OCI-LY7 (cell line): ENCODE measurements at regions not wholly inside any gene's neighbourhood (a gene's known extent, or its start where the extent isn't known, plus 50 kb on each side); places are given as distances from the start of the nearest gene placed in this dataset.

Experiments used
- BruUV-seq: library from RNA; stranded (reverse); fragments of 400-500 nt; replicated peaks from 2 replicates; lab custom pipeline; 2021; lab: Mats Ljungman, UMichigan
- CTCF ChIA-PET: fragments of 300-600 bp; sonication (Branson Sonifier 250); formaldehyde crosslinking; loops from one replicate; lab custom pipeline; 2022; ENCODE audit warnings: antibody characterized with exemption; ENCODE audit not compliant: unreplicated experiment; lab: Charles Lee
- POLR2A ChIA-PET: fragments of 300-600 bp; sonication (Branson Sonifier 250); formaldehyde crosslinking; loops from one replicate; lab custom pipeline; 2022; ENCODE audit warnings: antibody characterized with exemption; lab: Charles Lee
- DNase-seq: peaks from one replicate; pipeline ENCODE4 v3.0.0-alpha.2; 2015; ENCODE audit warnings: low spot score
- H2AFZ ChIP-seq: fragments of 200-600 bp; sonication (generic), shearing (Covaris generic); 2 replicates; pipeline ENCODE4 v1.6.1; 2014; ENCODE audit warnings: mild to moderate bottlenecking, antibody characterized with exemption, low read length, moderate library complexity
- H3K27ac ChIP-seq: fragments of 200-600 bp; sonication (generic); 2 replicates; pipeline ENCODE4 v1.5.1; 2014; ENCODE audit warnings: mixed run types, low read depth, mild to moderate bottlenecking, moderate library complexity, low read length, inconsistent platforms; ENCODE audit not compliant: poor library complexity, severe bottlenecking
- H3K36me3 ChIP-seq: fragments of 200-600 bp; sonication (generic); 2 replicates; pipeline ENCODE4 v1.6.1; 2014; ENCODE audit warnings: mild to moderate bottlenecking, antibody characterized with exemption, low read length, moderate library complexity, mixed read lengths; ENCODE audit not compliant: insufficient read depth
- H3K4me1 ChIP-seq: fragments of 200-600 bp; sonication (generic); 2 replicates; pipeline ENCODE4 v1.5.1; 2014; ENCODE audit warnings: mild to moderate bottlenecking, low read length; ENCODE audit not compliant: insufficient read depth, poor library complexity, severe bottlenecking
- H3K4me2 ChIP-seq: fragments of 200-600 bp; sonication (generic); 2 replicates; pipeline ENCODE4 v1.6.1; 2014; ENCODE audit warnings: mild to moderate bottlenecking, low read length
- H3K4me3 ChIP-seq: fragments of 200-600 bp; sonication (generic); 2 replicates; pipeline ENCODE4 v1.5.1; 2014; ENCODE audit warnings: mild to moderate bottlenecking, low read depth, low read length; ENCODE audit not compliant: poor library complexity, severe bottlenecking
- H3K79me2 ChIP-seq: fragments of 200-600 bp; sonication (generic); 2 replicates; pipeline ENCODE4 v1.6.1; 2016; ENCODE audit warnings: low read depth, mild to moderate bottlenecking, low read length, moderate library complexity, mixed read lengths; ENCODE audit not compliant: insufficient read depth
- H3K9me2 ChIP-seq: fragments of 200-600 bp; sonication (generic); 2 replicates; pipeline ENCODE4 v1.6.1; 2016; ENCODE audit warnings: mild to moderate bottlenecking, low read length, mixed read lengths; ENCODE audit not compliant: insufficient read depth
- H3K9me3 ChIP-seq: fragments of 200-600 bp; sonication (generic); 2 replicates; pipeline ENCODE4 v1.6.1; 2014; ENCODE audit warnings: mild to moderate bottlenecking, mixed run types, low read length, mixed read lengths
- H4K20me1 ChIP-seq: fragments of 200-600 bp; sonication (generic); 2 replicates; pipeline ENCODE4 v1.6.1; 2014; ENCODE audit warnings: mild to moderate bottlenecking, antibody characterized with exemption, low read length, moderate library complexity, mixed read lengths; ENCODE audit not compliant: insufficient read depth
- EZH2phosphoT487 ChIP-seq: fragments of 200-600 bp; sonication (generic); IDR thresholded peaks from 2 replicates; pipeline ENCODE4 v1.6.1; 2018; ENCODE audit warnings: low read depth, borderline replicate concordance, mild to moderate bottlenecking, mixed run types, antibody characterized with exemption, low read length, moderate library complexity, mixed read lengths
- intact Hi-C: fragments of 100-400 bp; cut with micrococcal nuclease; formaldehyde crosslinking; loops from one replicate; pipeline ENCODE4 v1.10.0; 2022; ENCODE audit not compliant: unreplicated experiment
- TF ChIP-seq, protein P1 (sequence below): fragments of 200-600 bp; sonication (generic); conservative IDR thresholded peaks from 2 replicates; pipeline ENCODE4 v1.5.1; 2014; ENCODE audit warnings: mild to moderate bottlenecking, antibody characterized with exemption, low read length, moderate library complexity, mixed read lengths

DNA sequence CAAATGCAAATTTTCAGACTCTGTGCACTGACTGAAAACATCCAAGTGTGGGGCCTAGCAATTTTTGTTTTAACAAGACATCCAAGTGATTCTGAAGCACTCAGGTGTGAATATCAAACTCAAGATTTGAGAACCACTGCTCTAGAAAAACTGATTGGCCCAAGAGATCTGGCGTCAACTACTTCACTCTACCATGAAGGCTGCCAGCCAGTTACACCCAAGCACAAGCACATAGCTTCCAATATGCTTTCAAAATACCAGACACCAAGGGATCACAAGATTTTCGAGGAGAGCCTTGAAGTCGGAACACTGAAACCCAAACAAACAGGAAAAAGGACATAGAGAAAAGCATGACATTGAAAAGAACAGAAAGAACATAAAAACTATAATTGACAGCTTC, 140.2 kb downstream of the PTCHD4 start:
- CTCF ChIA-PET = no interaction called here
- H3K4me2 ChIP-seq = no peak overlapping the region
- no peak overlapping the region for H3K27ac ChIP-seq
- no peak for DNase-seq
- POLR2A ChIA-PET = interaction anchor here (0.7 kb wide), 1 partner anchor 193 kb away, joined by 3 read pairs; no protein-coding TSS in a partner anchor
- no TSS peak for BruUV-seq
- H4K20me1 ChIP-seq = no peaks in the 10 kb centered on the region
- H3K9me3 ChIP-seq = no peaks in the 10 kb centered on the region
- H3K79me2 ChIP-seq = no peaks in the 10 kb centered on the region
- no peak overlapping the region for H2AFZ ChIP-seq
- intact Hi-C loops = no loop called here
- TF ChIP-seq, protein P1, sequence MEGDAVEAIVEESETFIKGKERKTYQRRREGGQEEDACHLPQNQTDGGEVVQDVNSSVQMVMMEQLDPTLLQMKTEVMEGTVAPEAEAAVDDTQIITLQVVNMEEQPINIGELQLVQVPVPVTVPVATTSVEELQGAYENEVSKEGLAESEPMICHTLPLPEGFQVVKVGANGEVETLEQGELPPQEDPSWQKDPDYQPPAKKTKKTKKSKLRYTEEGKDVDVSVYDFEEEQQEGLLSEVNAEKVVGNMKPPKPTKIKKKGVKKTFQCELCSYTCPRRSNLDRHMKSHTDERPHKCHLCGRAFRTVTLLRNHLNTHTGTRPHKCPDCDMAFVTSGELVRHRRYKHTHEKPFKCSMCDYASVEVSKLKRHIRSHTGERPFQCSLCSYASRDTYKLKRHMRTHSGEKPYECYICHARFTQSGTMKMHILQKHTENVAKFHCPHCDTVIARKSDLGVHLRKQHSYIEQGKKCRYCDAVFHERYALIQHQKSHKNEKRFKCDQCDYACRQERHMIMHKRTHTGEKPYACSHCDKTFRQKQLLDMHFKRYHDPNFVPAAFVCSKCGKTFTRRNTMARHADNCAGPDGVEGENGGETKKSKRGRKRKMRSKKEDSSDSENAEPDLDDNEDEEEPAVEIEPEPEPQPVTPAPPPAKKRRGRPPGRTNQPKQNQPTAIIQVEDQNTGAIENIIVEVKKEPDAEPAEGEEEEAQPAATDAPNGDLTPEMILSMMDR = no peak
- no peak for TF ChIP-seq EZH2phosphoT487
- no peaks in the 10 kb centered on the region for H3K36me3 ChIP-seq
- H3K4me1 ChIP-seq = no peaks in the 10 kb centered on the region
- no peaks in the 10 kb centered on the region for H3K9me2 ChIP-seq
- no peak overlapping the region for H3K4me3 ChIP-seq

DNA sequence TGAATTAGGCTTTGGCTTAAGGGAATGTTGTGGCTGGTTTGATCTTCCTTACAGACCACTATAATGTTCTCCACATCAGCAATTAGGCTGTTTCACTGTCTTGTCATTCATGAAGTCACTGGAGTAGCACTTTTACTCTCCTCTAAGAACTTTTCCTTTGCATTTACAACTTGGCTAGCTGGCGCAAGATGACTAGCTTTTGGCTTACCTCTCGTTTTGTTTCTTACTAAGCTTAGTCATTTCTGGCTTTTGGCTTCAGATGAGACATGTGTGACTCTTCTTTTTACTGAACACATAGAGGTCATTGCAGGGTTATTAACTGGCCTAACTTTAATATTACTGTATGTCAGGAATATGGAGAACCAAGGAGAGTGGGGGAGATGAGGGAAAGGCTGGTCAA, 143.2 kb downstream of the PTCHD4 start:
- intact Hi-C loops = no loop called here
- POLR2A ChIA-PET = interaction anchor here (0.6 kb wide), 1 partner anchor 217 kb away, joined by 3 read pairs; no protein-coding TSS in a partner anchor

DNA sequence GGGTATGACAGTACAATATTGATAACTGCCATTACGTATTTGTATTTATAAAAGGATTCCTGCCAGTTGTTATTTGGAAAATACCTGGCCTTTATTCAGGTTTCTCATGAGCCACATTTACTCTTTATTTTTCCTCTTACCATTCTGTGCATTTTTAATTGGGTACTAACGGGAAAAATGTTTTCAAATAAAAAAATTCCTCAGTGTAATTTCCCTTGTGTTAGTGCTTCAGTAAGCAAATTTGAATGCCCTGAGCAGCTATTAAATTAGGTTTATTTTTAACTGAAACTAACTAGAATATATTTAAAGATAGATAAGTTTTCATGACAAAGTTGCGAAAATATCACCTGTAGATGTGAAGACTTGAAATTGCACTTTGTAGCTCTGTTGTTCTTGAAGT, 146.0 kb downstream of the PTCHD4 start:
- no TSS peak for BruUV-seq
- intact Hi-C loops = no loop called here
- DNase-seq = no peak

More for the DNA sequence above, 143.2 kb downstream of the PTCHD4 start:
- no peaks in the 10 kb centered on the region for H3K9me3 ChIP-seq
- TF ChIP-seq EZH2phosphoT487 = no peak
- TF ChIP-seq, protein P1 = no peak
- H4K20me1 ChIP-seq = no peaks in the 10 kb centered on the region
- H3K4me1 ChIP-seq = no peaks in the 10 kb centered on the region
- DNase-seq = no peak
- H2AFZ ChIP-seq = no peak overlapping the region
- H3K27ac ChIP-seq = no peak overlapping the region
- H3K4me2 ChIP-seq = no peak overlapping the region
- no peaks in the 10 kb centered on the region for H3K36me3 ChIP-seq
- no peaks in the 10 kb centered on the region for H3K79me2 ChIP-seq
- CTCF ChIA-PET = no interaction called here
- no TSS peak for BruUV-seq
- no peak overlapping the region for H3K4me3 ChIP-seq
- no peaks in the 10 kb centered on the region for H3K9me2 ChIP-seq

More for the DNA sequence above, 146.0 kb downstream of the PTCHD4 start:
- Histone ChIP-seq H3K27ac (no peak overlapping the region), H2AFZ (no peak overlapping the region), H3K9me2 (no peaks in the 10 kb centered on the region), H4K20me1 (no peaks in the 10 kb centered on the region), H3K36me3 (no peaks in the 10 kb centered on the region), H3K4me2 (no peak overlapping the region), H3K9me3 (no peaks in the 10 kb centered on the region), H3K4me1 (no peaks in the 10 kb centered on the region), H3K4me3 (no peak overlapping the region), H3K79me2 (no peaks in the 10 kb centered on the region)
- POLR2A ChIA-PET = no interaction called here
- CTCF ChIA-PET = no interaction called here
- no peak for TF ChIP-seq EZH2phosphoT487
- TF ChIP-seq, protein P1 = no peak
